ENCODE measurements at regions not wholly inside any gene's neighbourhood (a gene's known extent, or its start where the extent isn't known, plus 50 kb on each side); places are given as distances from the start of the nearest gene placed in this dataset.
"Not testable (repeated sequence)": the region's sequence is repeated elsewhere in the genome, so short reads cannot be mapped to it uniquely, and the experiment has no call there.

DNA sequence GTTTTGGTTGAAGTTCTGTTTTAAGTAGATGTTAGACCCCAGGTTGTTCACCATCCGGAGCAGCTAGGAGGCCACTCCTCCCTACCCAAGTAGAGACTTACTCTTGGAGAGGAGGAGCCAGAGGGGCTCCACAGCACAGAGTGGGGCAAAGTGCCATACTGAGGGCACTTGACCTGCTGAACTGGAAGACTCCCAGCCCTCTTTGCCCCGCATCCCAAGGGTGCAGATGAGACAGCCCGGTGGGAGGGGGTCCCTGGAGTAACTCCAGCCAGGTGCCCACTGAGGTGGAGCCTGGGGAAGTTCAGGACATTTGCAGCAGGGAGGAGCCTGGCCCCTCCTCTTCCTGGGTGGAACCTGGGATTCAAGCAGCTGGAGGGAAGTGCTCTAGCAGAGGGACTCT is 102.1 kb upstream of the GPR6 start:
- no peak for DNase-seq

DNA sequence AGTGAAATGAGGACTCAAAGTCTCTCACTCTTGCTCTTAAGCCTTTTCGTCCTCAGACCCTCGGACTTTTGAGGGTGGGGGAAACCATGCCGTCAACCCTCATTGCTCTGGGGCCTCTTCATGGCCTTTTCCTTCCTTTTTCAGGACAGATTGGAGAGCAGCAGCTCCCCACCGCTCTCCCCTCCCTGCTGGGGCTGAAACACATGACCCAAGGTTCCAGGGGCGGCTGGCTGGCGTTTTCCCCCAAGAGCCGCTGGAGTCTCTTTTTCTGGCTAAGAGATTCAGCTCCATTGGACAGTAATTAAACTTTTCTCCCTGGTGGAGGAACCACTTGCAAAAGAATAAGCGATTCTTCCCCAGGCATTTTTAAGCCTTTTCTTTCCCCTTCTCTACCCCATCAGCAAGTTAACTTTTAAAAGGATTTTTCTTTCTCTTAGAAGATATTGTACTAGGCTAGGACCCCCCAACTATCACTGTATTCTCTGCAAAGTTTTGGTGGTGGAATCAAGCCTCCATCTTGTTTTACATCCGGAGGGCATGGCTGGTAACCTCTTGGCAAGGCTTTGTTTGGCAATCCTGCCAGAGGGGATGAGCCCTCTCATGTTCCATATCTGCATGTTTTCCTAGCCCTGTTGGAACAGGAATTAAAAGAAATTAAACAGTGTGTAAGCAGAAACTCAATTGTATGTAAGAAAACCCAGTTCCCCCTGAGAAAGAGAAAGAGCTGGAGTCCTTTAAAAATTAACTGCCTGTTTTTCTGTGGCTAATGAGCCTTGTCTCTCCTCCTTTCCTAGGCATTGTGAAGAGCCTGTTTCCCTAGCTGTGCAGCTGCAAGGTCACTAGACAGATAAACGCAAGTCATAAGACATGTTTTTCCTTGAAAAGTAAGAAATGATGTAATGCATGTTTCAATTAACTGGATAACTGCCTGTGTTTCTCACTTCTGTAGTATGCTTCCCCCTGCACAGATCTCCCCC is 100.8 kb upstream of the GPR6 start:
- no peak for DNase-seq

GRCh38 chr6:109878005-109878690 is 100.0 kb upstream of the GPR6 start:
- DNase-seq: not testable (repeated sequence)

DNA sequence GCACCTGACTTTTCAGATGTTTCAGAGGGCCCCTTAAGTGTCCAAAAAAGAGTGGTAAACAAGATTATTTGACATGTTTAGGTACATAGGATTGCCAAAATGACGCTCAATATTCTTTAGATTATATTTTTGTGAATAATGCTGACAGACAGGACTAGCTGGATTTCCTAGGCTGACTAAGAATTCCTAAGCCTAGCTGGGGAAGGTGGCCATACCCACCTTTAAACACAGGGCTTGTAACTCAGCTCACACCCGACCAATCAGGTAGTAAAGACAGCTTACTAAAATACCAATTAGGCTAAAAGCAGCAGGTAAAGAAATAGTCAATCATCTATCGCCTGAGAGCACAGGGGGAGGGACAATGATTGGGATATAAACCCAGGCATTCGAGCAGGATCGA is 99.0 kb upstream of the GPR6 start:
- DNase-seq: not testable (repeated sequence)

- DNase-seq: no peak
Measured at GRCh38 chr6:109879521-109879920, 98.6 kb upstream of the GPR6 start.

- DNase-seq: not testable (repeated sequence)
Measured at GRCh38 chr6:109881069-109881468, 97.0 kb upstream of the GPR6 start.

GRCh38 chr6:109881953-109882490 is 96.1 kb upstream of the GPR6 start:
- DNase-seq: not testable (repeated sequence)

DNA sequence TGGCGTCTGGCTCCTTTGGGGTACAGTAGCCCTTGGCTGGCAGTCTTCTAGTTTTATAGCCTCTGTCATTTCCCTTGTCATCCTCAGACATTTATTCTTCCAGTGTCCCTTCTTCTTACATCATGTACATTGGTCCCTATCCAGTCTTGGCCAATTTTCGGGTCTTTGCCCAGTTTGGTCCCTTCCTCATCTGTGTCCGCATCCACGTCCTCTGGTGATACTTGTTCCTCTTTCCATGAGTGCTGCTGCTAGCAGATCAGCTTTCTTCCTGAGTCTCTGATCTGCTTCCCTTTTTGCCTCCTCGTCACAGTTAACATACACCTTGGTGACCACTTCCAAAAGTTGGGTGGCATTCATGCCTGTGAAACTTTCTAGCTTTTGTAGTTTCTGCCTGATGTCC is 86.2 kb upstream of the GPR6 start:
- peak; percentile 34 for DNase-seq

DNA sequence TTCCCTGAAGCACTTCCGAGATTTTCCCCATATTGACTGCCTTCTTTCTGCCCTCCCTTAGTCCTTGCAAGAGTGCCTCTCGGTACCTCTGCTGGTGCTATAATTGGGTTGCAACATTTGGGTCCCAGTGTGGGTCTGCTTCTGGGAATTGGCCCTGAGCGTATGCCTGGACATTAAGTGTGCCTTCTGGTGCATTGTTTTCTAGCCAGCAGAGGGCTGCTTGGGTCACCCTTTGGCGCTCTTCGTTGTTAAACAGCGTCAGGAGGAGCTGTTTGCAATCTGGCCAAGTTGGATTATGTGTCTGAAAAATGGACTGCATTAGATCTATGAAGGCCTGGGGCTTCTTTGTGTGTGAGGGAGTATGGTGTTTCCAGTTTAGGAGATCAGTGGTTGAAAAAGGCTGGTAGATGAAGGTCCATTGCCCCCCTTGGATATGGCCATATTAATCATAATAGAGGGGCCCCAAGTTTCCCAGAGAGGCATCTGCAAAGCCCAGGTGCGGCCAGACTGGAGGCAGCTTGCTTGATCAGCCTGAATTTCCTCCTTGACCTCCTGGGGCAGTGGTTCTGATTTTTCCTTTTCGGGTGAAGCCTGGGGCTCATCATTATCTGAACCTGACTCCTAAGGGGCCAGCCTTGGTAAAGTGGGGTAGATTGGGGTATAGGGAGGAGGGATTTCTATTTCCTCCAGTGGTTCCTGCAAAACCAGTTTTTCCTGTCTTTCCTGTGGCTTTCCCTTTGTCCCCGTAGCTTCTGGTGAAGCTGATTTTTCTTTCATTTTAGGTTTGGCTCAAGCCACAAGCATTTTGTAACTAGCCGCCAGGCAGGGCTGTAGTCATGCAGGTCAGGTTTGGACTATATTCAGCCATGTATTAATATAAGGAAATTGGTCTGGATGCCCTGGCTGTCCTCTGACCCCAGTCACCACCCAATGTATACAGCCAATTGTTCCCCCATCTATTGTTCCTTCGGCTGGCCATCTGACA is 85.4 kb upstream of the GPR6 start:
- no peak for DNase-seq

DNA sequence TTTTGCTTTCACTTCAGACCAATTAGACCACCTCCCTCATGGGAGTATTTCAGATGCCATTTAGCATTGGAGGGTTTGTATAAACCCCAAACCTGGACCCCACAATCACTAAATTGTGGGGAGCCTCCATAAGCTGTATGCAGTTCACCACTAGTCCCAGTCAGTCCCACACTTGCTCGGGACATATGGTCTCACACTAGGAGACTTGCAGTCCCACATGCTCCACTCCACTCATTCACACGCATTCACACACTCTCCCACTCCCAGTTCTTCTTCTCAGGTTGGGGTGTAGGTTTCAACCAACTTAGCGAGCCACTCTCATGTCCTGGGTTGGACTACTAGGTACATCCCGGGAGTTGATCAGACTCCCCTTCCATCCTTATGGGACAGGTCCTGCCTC is 84.5 kb upstream of the GPR6 start:
- no peak for DNase-seq

- peak; percentile 79 for DNase-seq
Measured at GRCh38 chr6:109894181-109894580, 83.9 kb upstream of the GPR6 start.

DNA sequence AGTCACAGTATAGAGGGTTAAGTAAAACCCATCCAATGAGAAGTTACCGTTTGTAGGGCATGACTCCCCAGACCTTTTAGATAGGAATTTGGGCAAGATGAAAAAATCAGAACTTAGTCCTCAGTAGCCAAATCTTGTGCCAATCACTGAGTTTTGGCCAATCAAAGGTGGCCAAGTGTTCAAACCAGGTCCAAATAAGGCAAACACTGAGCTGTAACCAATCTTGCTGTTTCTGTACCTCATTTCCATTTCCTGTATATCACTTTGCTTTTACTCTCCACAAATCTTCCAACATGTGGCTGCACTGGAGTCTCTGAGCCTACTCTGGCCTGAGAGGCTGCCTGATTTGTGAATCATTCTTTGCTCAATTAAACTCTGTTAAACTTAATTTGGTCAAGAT is 81.8 kb upstream of the GPR6 start:
- DNase-seq: no peak

DNA sequence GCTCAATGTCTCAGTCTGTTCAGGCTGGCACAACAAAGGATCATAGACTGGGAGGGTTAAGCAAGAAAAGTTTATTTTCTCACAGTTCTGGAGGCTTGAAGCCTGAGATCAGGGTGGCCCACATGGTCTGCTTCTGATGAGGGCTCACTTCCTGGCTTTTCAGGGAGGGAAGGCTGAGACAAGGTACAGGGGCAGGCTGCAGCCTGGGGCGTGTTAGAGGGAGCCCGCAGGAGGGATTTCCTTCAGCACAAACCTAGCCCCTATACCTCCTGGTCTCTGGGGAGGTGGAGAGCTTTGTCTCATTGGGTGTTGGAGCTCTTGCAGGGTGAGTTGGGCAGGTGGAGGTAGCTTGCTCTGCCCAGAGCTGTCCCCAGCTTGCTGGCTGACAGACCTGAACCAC is 81.1 kb upstream of the GPR6 start:
- DNase-seq: no peak

GRCh38 chr6:109897561-109898080 is 80.5 kb upstream of the GPR6 start:
- DNase-seq: no peak

DNA sequence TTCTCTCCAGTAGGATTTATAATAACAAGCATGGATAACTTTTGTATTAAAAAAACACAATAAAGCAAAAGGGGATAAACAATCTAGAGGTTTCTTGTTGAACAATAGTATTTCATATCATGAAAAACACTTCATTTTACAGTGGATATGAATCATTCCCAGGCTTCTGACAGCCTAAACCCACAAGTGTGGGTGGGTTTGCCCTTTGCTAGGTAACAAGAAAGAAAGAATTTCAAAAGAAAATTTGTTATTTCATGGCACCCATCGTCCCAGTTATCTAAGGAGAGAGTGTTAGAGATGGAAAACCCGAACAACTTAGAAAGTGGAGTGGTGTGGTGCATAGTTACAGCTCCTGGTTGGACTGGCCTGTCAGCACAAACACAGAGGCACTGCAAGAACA is 76.1 kb upstream of the GPR6 start:
- DNase-seq: no peak

DNA sequence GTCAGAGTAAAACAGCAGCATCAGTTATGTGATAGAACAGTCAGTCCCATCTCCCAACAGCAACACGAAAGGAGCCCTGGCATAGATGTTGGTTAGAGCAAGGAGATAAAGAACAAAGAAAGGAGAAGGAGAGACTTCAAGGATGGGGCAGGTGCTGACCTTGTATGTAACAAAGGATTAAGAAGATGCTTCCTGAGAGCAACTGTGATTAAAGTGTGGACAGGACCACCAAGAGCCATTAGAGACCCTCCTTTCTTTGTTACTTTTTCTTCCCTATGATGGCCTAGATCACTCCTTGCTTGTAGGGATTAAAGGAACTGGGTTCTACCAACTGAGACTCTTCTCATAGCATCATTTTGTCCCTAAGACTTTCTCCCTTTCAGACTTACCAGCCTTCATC is 75.2 kb upstream of the GPR6 start:
- DNase-seq: no peak

- DNase-seq: no peak
Measured at GRCh38 chr6:109910571-109910970, 67.5 kb upstream of the GPR6 start.

DNA sequence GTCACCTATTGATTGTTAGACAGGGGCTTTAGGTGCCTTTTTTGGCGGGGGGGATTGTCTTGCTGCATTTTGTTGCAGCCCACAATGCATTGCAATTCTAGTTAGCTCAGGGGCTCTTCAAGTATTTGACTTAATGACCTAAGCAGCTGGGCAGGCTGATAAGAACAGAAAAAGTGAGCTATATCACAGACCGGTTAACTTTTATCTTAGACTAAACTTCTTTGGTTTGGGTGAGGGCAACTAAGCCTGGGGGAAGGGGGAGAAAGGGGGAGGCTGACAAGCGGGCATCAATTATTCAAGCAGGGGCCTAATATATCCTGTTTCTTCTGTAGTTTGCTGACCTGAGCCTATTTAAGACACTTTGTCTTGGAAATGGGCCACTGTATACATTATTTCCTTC is 66.0 kb upstream of the GPR6 start:
- DNase-seq: no peak

- no peak for DNase-seq
Measured at GRCh38 chr6:109912952-109913351, 65.2 kb upstream of the GPR6 start.

- DNase-seq: not testable (repeated sequence)
Measured at GRCh38 chr6:109915748-109916147, 62.4 kb upstream of the GPR6 start.

DNA sequence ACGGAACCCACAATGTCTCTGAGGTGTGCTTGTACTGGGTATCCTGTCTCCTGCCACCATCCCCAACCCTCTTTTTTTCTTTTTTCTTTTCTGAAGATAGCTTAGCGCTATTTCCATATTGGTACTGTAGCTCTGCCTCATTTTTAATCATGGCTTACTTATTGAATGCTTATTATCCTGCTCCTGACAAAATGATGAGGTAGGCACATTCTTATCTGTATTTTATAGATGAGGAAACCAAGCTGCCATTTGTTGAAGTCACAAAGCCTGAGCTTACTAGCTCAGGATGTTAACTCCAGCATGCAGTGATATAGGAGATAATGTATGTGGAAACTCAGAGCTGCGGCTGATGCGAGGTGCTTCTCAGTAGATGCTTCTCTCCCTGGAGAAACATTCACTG is 61.4 kb upstream of the GPR6 start:
- no peak for DNase-seq

- DNase-seq: no peak
Measured at GRCh38 chr6:109918227-109918626, 59.9 kb upstream of the GPR6 start.

Measured in GF-D8 (cell line).